T-helper 17 cell (primary cell): ENCODE measurements at regions not wholly inside any gene's neighbourhood (a gene's known extent, or its start where the extent isn't known, plus 50 kb on each side); places are given as distances from the start of the nearest gene placed in this dataset.

ENCODE experiments used
- ATAC-seq: fragments of 150-1000 bp; cut with Tn5 transposase; 2 replicates; pipeline ENCODE4 v1.10.0; 2021; ENCODE audit warnings: mild to moderate bottlenecking, moderate library complexity
- DNase-seq, 3 donors: peaks; one replicate each; pipeline versions ENCODE4 v3.0.0 to v3.0.0-alpha.2; 2020 to 2021
- H3K9me3 ChIP-seq: one replicate; pipeline ENCODE4 v1.7.0; 2013; ENCODE audit warnings: low read length, mild to moderate bottlenecking; ENCODE audit not compliant: control insufficient read depth, poor library complexity, severe bottlenecking
- H3K27ac Mint-ChIP-seq: one replicate; pipeline ENCODE4 v1.8.0; 2022; ENCODE audit warnings: mild to moderate bottlenecking, moderate library complexity, mixed read lengths
- H3K27me3 Mint-ChIP-seq: one replicate; pipeline ENCODE4 v1.8.0; 2022; ENCODE audit warnings: mixed read lengths
- H3K36me3 Mint-ChIP-seq: one replicate; pipeline ENCODE4 v1.8.0; 2022; ENCODE audit warnings: low read depth, mixed read lengths
- H3K4me1 Mint-ChIP-seq: one replicate; pipeline ENCODE4 v1.8.0; 2022; ENCODE audit warnings: mild to moderate bottlenecking, mixed read lengths
- H3K4me3 Mint-ChIP-seq: one replicate; pipeline ENCODE4 v1.8.0; 2022; ENCODE audit warnings: mild to moderate bottlenecking, moderate library complexity, mixed read lengths

- ATAC-seq: no peak
- Mint-ChIP-seq H3K27me3 (peaks cover 29% of the 10 kb centered on the region), H3K36me3 (no peaks in the 10 kb centered on the region), H3K4me3 (no peak overlapping the region), H3K27ac (no peak overlapping the region), H3K4me1 (no peaks in the 10 kb centered on the region)
- DNase-seq: no peak
- H3K9me3 ChIP-seq: no peaks in the 10 kb centered on the region
These were observed 1250.0 kb downstream of the BRD1 start for GRCh38 chr22:48577691-48578090.

- Mint-ChIP-seq H3K36me3 (peaks cover 2% of the 10 kb centered on the region), H3K4me1 (no peaks in the 10 kb centered on the region), H3K4me3 (peak overlapping the region; percentile 45), H3K27ac (no peak overlapping the region), H3K27me3 (peaks cover 33% of the 10 kb centered on the region)
- no peak for DNase-seq
- H3K9me3 ChIP-seq: no peaks in the 10 kb centered on the region
- ATAC-seq: no peak
These were observed 1250.5 kb downstream of the BRD1 start for GRCh38 chr22:48577014-48577690.

GRCh38 chr22:48576333-48577013 lies 1251.2 kb downstream of the BRD1 start:
- Mint-ChIP-seq H3K27me3 (peaks cover 33% of the 10 kb centered on the region), H3K4me3 (no peak overlapping the region)
- ATAC-seq: no peak

GRCh38 chr22:48575618-48576332 lies 1251.9 kb downstream of the BRD1 start:
- ATAC-seq: no peak

More at GRCh38 chr22:48576333-48577013, 1251.2 kb downstream of the BRD1 start:
- H3K36me3 Mint-ChIP-seq: peaks cover 2% of the 10 kb centered on the region
- H3K9me3 ChIP-seq: no peaks in the 10 kb centered on the region
- DNase-seq: no peak
- no peak overlapping the region for H3K27ac Mint-ChIP-seq
- H3K4me1 Mint-ChIP-seq: no peaks in the 10 kb centered on the region

GRCh38 chr22:48574776-48575617 lies 1252.7 kb downstream of the BRD1 start:
- no peak overlapping the region for H3K27ac Mint-ChIP-seq
- no peak for ATAC-seq

More at GRCh38 chr22:48575618-48576332, 1251.9 kb downstream of the BRD1 start:
- no peak for DNase-seq
- Mint-ChIP-seq H3K4me3 (no peak overlapping the region), H3K4me1 (no peaks in the 10 kb centered on the region), H3K27ac (no peak overlapping the region), H3K36me3 (peaks cover 2% of the 10 kb centered on the region), H3K27me3 (peaks cover 33% of the 10 kb centered on the region)
- no peaks in the 10 kb centered on the region for H3K9me3 ChIP-seq

GRCh38 chr22:48573766-48574165 lies 1253.9 kb downstream of the BRD1 start:
- no peak overlapping the region for H3K27ac Mint-ChIP-seq
- DNase-seq: no peak
- no peaks in the 10 kb centered on the region for H3K4me1 Mint-ChIP-seq
- H3K27me3 Mint-ChIP-seq: peaks cover 33% of the 10 kb centered on the region
- H3K9me3 ChIP-seq: no peaks in the 10 kb centered on the region
- H3K4me3 Mint-ChIP-seq: no peak overlapping the region
- H3K36me3 Mint-ChIP-seq: peaks cover 2% of the 10 kb centered on the region
- ATAC-seq: no peak

More at GRCh38 chr22:48574776-48575617, 1252.7 kb downstream of the BRD1 start:
- DNase-seq: no peak
- H3K9me3 ChIP-seq: no peaks in the 10 kb centered on the region
- H3K4me1 Mint-ChIP-seq: no peaks in the 10 kb centered on the region
- peaks cover 2% of the 10 kb centered on the region for H3K36me3 Mint-ChIP-seq
- H3K27me3 Mint-ChIP-seq: peaks cover 33% of the 10 kb centered on the region
- H3K4me3 Mint-ChIP-seq: peak overlapping the region; percentile 52

- DNase-seq: no peak
- H3K27ac Mint-ChIP-seq: no peak overlapping the region
- H3K36me3 Mint-ChIP-seq: peaks cover 2% of the 10 kb centered on the region
- H3K4me3 Mint-ChIP-seq: no peak overlapping the region
- H3K4me1 Mint-ChIP-seq: no peaks in the 10 kb centered on the region
- no peak for ATAC-seq
- H3K27me3 Mint-ChIP-seq: peaks cover 28% of the 10 kb centered on the region
- no peaks in the 10 kb centered on the region for H3K9me3 ChIP-seq
These were observed 1254.7 kb downstream of the BRD1 start for GRCh38 chr22:48572951-48573350.

GRCh38 chr22:48570912-48571311 lies 1256.8 kb downstream of the BRD1 start:
- no peak overlapping the region for H3K4me3 Mint-ChIP-seq
- ATAC-seq (no peak), DNase-seq (no peak)
- peaks cover 2% of the 10 kb centered on the region for H3K36me3 Mint-ChIP-seq
- H3K27me3 Mint-ChIP-seq: peaks cover 18% of the 10 kb centered on the region
- H3K9me3 ChIP-seq: no peaks in the 10 kb centered on the region
- no peak overlapping the region for H3K27ac Mint-ChIP-seq
- H3K4me1 Mint-ChIP-seq: no peaks in the 10 kb centered on the region

GRCh38 chr22:48569476-48570233 lies 1258.0 kb downstream of the BRD1 start:
- Mint-ChIP-seq H3K27ac (no peak overlapping the region), H3K4me3 (no peak overlapping the region), H3K36me3 (peaks cover 2% of the 10 kb centered on the region), H3K4me1 (no peaks in the 10 kb centered on the region), H3K27me3 (peaks cover 16% of the 10 kb centered on the region)
- H3K9me3 ChIP-seq: no peaks in the 10 kb centered on the region
- DNase-seq (no peak), ATAC-seq (no peak)

- no peak overlapping the region for H3K27ac Mint-ChIP-seq
- H3K27me3 Mint-ChIP-seq: peaks cover 8% of the 10 kb centered on the region
- H3K36me3 Mint-ChIP-seq: peaks cover 2% of the 10 kb centered on the region
- no peak for ATAC-seq
- H3K4me3 Mint-ChIP-seq: no peak overlapping the region
- no peak for DNase-seq
- no peaks in the 10 kb centered on the region for H3K4me1 Mint-ChIP-seq
- H3K9me3 ChIP-seq: no peaks in the 10 kb centered on the region
These were observed 1258.8 kb downstream of the BRD1 start for GRCh38 chr22:48568736-48569330.

- Mint-ChIP-seq H3K27ac (no peak overlapping the region), H3K4me3 (no peak overlapping the region), H3K36me3 (peaks cover under 1% of the 10 kb centered on the region), H3K27me3 (peaks cover 2% of the 10 kb centered on the region), H3K4me1 (no peaks in the 10 kb centered on the region)
- no peaks in the 10 kb centered on the region for H3K9me3 ChIP-seq
- ATAC-seq: no peak
- DNase-seq: no peak
These were observed 1260.3 kb downstream of the BRD1 start for GRCh38 chr22:48567213-48567975.
